Peyer's patch (tissue), 4 donors: ENCODE measurements at regions not wholly inside any gene's neighbourhood (a gene's known extent, or its start where the extent isn't known, plus 50 kb on each side); places are given as distances from the start of the nearest gene placed in this dataset.

Experiments
- DNase-seq, 3 donors: peaks; one replicate each; pipeline ENCODE4 v3.0.0-alpha.2; 2017 to 2019
- H3K27ac ChIP-seq, 4 donors: fragments of 200-600 bp; sonication (generic); one replicate each; pipeline ENCODE4 v1.5.1; 2016 to 2019
- H3K27me3 ChIP-seq, 2 donors: fragments of 200-600 bp; sonication (generic); one replicate each; pipeline ENCODE4 v1.5.1; 2019
- H3K36me3 ChIP-seq, 3 donors: fragments of 200-600 bp; sonication (generic); one replicate each; pipeline ENCODE4 v1.5.1; 2016 to 2019
- H3K4me1 ChIP-seq, 4 donors: fragments of 200-600 bp; sonication (generic); one replicate each; pipeline ENCODE4 v1.5.1; 2016 to 2019
- H3K4me3 ChIP-seq, 4 donors: fragments of 200-600 bp; sonication (generic); 1 replicate in 3 of 4; 2 replicates in 1 of 4; pipeline ENCODE4 v1.5.1; 2016 to 2019; ENCODE audit warnings: mild to moderate bottlenecking in 1 of 4
- H3K9me3 ChIP-seq, 4 donors: fragments of 200-600 bp; sonication (generic); one replicate each; pipeline ENCODE4 v1.5.1; 2016 to 2019; ENCODE audit warnings: mild to moderate bottlenecking in 1 of 4
- CTCF ChIP-seq, 6 experiments: fragments of 450-650 bp in 4 of 6; fragments of 200-600 bp in 2 of 6; sonication (generic) in 1 of 6; IDR thresholded peaks; one replicate each; pipeline ENCODE4 v1.5.1; 2017 to 2019; ENCODE audit warnings: antibody characterized with exemption in 6 of 6, mild to moderate bottlenecking in 3 of 6, moderate library complexity in 1 of 6
- POLR2A ChIP-seq, 2 donors: fragments of 450-650 bp; IDR thresholded peaks; one replicate each; pipeline ENCODE4 v1.5.1; 2017; ENCODE audit warnings: antibody characterized with exemption in 2 of 2, mild to moderate bottlenecking in 2 of 2, moderate library complexity in 2 of 2

- no peaks in the 10 kb centered on the region for H3K27me3 ChIP-seq
- no peaks in the 10 kb centered on the region for H3K9me3 ChIP-seq
- no peaks in the 10 kb centered on the region for H3K4me1 ChIP-seq
- TF ChIP-seq CTCF (IDR thresholded peaks at IDR 0.05) (no peak), POLR2A (IDR thresholded peaks at IDR 0.05) (no peak)
- DNase-seq = no peak
- H3K4me3 ChIP-seq = no peak overlapping the region
- no peak overlapping the region for H3K27ac ChIP-seq
- H3K36me3 ChIP-seq = no peaks in the 10 kb centered on the region
Observed at GRCh38 chr4:173821036-173821435, 291.0 kb upstream of the HAND2 start.

DNA sequence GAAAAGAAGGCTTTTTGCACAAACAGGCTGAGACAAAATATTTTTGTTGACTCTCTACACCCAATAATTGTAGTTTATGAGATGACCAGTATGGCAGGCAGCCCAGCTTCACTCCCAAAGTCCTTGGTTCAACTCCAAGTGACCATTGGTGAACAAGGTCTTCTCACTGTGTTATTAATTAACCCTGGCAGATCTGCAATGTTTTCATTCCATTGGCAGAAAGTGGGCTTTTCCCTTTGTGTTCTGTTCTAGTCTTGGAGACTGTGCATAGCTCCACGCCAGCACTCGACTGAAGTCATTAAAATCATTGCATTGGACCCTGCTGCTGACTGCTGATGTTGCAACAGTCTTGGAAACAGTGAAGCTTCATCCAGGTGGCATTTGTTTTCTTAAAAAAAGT lies 277.3 kb upstream of the HAND2 start:
- Histone ChIP-seq H3K9me3 (no peaks in the 10 kb centered on the region), H3K27ac (no peak overlapping the region), H3K4me1 (no peaks in the 10 kb centered on the region), H3K4me3 (no peak overlapping the region), H3K27me3 (no peaks in the 10 kb centered on the region), H3K36me3 (no peaks in the 10 kb centered on the region)
- no peak for DNase-seq
- TF ChIP-seq CTCF (IDR thresholded peaks at IDR 0.05) (no peak), POLR2A (IDR thresholded peaks at IDR 0.05) (no peak)

DNA sequence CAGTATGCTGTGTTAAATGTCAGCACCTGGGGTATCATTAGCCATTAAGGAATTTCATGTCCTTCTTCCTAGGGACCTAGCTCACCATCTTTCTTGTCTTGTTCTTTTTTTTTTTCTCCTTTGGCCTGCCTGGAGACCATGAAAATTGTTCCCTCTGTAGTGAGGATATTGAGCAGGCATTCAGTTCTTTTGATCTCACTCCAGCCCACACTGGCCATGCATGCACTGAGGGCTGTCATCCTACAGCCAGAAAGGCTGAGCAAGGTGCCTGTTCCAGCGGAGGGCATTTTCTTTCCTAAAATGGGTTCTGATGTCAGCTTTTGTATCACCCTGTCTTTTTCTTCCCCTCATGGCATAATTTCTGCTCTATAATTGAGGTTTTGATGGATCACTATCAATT lies 275.9 kb upstream of the HAND2 start:
- Histone ChIP-seq H3K27ac (no peak overlapping the region), H3K27me3 (no peaks in the 10 kb centered on the region), H3K36me3 (no peaks in the 10 kb centered on the region), H3K4me1 (no peaks in the 10 kb centered on the region), H3K4me3 (no peak overlapping the region), H3K9me3 (no peaks in the 10 kb centered on the region)
- TF ChIP-seq CTCF (IDR thresholded peaks at IDR 0.05) (no peak), POLR2A (IDR thresholded peaks at IDR 0.05) (no peak)
- DNase-seq = no peak

- no peak for DNase-seq
- Histone ChIP-seq H3K4me3 (no peak overlapping the region), H3K27ac (no peak overlapping the region), H3K9me3 (no peaks in the 10 kb centered on the region), H3K27me3 (no peaks in the 10 kb centered on the region), H3K36me3 (no peaks in the 10 kb centered on the region), H3K4me1 (no peaks in the 10 kb centered on the region)
- no peak for TF ChIP-seq CTCF (IDR thresholded peaks at IDR 0.05)
- no peak for TF ChIP-seq POLR2A (IDR thresholded peaks at IDR 0.05)
Observed at GRCh38 chr4:173802662-173803022, 272.6 kb upstream of the HAND2 start.

- no peak overlapping the region for H3K27ac ChIP-seq
- no peak overlapping the region for H3K4me3 ChIP-seq
- no peak for DNase-seq
Observed at GRCh38 chr4:173801876-173802661, 272.0 kb upstream of the HAND2 start.

More at GRCh38 chr4:173801876-173802661, 272.0 kb upstream of the HAND2 start:
- Histone ChIP-seq H3K27me3 (no peaks in the 10 kb centered on the region), H3K36me3 (no peaks in the 10 kb centered on the region), H3K4me1 (no peaks in the 10 kb centered on the region), H3K9me3 (no peaks in the 10 kb centered on the region)
- TF ChIP-seq POLR2A (IDR thresholded peaks at IDR 0.05) (no peak), CTCF (IDR thresholded peaks at IDR 0.05) (no peak)
